ENCODE measurements at regions not wholly inside any gene's neighbourhood (a gene's known extent, or its start where the extent isn't known, plus 50 kb on each side); places are given as distances from the start of the nearest gene placed in this dataset.

DNA sequence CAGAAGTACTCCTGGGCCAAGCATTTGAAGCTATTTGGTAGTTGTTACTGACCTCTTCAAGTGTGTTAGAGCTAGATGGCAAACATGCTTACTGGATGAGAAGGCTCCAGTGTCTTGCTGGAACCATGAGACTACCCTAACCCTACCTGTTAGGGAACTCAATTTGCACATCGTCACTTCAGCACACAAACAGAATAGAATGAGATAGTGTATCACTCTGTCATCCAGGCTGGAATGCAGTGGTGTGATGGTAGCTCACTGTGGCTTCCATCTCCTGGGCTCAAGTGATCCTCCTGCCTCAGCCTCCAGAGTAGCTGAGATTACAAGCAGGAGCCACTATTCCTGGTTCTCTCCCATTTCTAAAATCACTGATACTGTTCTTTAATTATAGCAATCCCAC, 417.0 kb upstream of the ATXN7L3B start:
- TF ChIP-seq, protein P1, sequence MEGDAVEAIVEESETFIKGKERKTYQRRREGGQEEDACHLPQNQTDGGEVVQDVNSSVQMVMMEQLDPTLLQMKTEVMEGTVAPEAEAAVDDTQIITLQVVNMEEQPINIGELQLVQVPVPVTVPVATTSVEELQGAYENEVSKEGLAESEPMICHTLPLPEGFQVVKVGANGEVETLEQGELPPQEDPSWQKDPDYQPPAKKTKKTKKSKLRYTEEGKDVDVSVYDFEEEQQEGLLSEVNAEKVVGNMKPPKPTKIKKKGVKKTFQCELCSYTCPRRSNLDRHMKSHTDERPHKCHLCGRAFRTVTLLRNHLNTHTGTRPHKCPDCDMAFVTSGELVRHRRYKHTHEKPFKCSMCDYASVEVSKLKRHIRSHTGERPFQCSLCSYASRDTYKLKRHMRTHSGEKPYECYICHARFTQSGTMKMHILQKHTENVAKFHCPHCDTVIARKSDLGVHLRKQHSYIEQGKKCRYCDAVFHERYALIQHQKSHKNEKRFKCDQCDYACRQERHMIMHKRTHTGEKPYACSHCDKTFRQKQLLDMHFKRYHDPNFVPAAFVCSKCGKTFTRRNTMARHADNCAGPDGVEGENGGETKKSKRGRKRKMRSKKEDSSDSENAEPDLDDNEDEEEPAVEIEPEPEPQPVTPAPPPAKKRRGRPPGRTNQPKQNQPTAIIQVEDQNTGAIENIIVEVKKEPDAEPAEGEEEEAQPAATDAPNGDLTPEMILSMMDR (conservative IDR thresholded peaks at IDR 0.05 in 1 of 2, IDR thresholded peaks at IDR 0.05 in 1 of 2; ENCODE audit: extremely low read depth in 1 of 2, insufficient read depth in 1 of 2, low read depth in 1 of 2, low read length in 2 of 2) = no peak
- no peak for TF ChIP-seq EZH2 (IDR thresholded peaks at IDR 0.05; ENCODE audit: borderline replicate concordance, low read length)
